ENCODE measurements at regions not wholly inside any gene's neighbourhood (a gene's known extent, or its start where the extent isn't known, plus 50 kb on each side); places are given as distances from the start of the nearest gene placed in this dataset.

DNA sequence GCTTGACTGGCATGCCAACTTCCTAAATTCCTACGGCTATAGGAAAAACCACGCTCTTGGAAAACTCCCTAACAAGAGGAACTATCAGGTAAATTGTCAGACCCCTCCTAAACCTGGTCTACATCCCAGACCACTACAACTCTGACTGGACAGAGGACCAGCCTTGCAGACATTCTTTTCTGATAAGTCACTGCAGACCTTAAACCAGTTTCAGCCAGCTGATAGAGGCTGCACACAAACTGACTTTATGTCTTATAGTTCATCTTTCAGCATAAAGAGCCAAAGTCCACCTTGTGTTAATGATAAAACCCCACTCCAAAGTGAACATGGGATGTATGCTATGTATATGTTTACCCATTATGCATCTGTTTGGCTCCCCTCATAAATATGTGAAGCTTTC is 166.6 kb downstream of the KTN1 start:
- no peak for TF ChIP-seq EZH2 (IDR thresholded peaks at IDR 0.05; ENCODE audit: borderline replicate concordance, low read depth, low read length, severe bottlenecking)
- TF ChIP-seq, protein P1, sequence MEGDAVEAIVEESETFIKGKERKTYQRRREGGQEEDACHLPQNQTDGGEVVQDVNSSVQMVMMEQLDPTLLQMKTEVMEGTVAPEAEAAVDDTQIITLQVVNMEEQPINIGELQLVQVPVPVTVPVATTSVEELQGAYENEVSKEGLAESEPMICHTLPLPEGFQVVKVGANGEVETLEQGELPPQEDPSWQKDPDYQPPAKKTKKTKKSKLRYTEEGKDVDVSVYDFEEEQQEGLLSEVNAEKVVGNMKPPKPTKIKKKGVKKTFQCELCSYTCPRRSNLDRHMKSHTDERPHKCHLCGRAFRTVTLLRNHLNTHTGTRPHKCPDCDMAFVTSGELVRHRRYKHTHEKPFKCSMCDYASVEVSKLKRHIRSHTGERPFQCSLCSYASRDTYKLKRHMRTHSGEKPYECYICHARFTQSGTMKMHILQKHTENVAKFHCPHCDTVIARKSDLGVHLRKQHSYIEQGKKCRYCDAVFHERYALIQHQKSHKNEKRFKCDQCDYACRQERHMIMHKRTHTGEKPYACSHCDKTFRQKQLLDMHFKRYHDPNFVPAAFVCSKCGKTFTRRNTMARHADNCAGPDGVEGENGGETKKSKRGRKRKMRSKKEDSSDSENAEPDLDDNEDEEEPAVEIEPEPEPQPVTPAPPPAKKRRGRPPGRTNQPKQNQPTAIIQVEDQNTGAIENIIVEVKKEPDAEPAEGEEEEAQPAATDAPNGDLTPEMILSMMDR (IDR thresholded peaks at IDR 0.05; ENCODE audit: borderline replicate concordance, extremely low read depth, low read length, poor library complexity, severe bottlenecking) = no peak
- H3K36me3 ChIP-seq (ENCODE audit: insufficient read depth, low read length) = no peaks in the 10 kb centered on the region
- DNase-seq (no peak), ATAC-seq (ENCODE audit: insufficient read depth, low read depth) (no peak)
- no peak overlapping the region for H2AFZ ChIP-seq (ENCODE audit: low read depth, low read length)
- no peaks in the 10 kb centered on the region for H3K79me2 ChIP-seq (ENCODE audit: insufficient read depth, low read length)
- no peaks in the 10 kb centered on the region for H3K9me3 ChIP-seq (ENCODE audit: insufficient read depth, low read length, severe bottlenecking)
- no peak overlapping the region for H3K27ac ChIP-seq (ENCODE audit: low read length)
- peaks cover 21% of the 10 kb centered on the region for H3K4me1 ChIP-seq (ENCODE audit: insufficient read depth, low read length)
- no peak overlapping the region for H3K4me3 ChIP-seq (ENCODE audit: low read depth in 1 of 2, low read length in 2 of 2)
- no peak overlapping the region for H3K9ac ChIP-seq (ENCODE audit: low read depth, low read length)
- no peaks in the 10 kb centered on the region for H3K27me3 ChIP-seq (ENCODE audit: insufficient read depth, low read length, poor library complexity)
- H3K4me2 ChIP-seq (ENCODE audit: insufficient read depth, low read length) = no peak overlapping the region
- no peaks in the 10 kb centered on the region for H4K20me1 ChIP-seq (ENCODE audit: insufficient read depth, low read length)

DNA sequence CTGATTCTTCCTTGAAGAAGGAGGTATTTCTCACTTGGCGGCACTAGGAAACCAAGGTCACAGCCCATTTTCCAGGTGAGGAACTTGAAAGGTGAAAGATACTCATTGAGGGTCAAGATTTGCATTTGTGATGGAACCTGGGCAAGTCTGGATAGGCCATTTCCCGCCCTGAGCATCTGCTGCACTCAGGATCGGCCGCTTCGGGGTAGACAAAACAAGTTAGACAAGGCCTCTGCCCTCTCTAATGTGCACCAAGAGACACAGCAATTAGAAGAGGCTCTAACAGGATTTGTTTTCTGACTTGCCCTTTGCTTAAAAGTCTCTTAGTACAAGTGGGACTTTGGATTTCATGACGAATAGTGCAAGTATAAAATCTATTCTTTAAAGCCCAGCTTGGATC is 167.2 kb downstream of the KTN1 start:
- Histone ChIP-seq H3K4me1 (ENCODE audit: insufficient read depth, low read length) (peaks cover 21% of the 10 kb centered on the region), H4K20me1 (ENCODE audit: insufficient read depth, low read length) (no peaks in the 10 kb centered on the region), H3K4me2 (ENCODE audit: insufficient read depth, low read length) (no peak overlapping the region), H3K27me3 (ENCODE audit: insufficient read depth, low read length, poor library complexity) (no peaks in the 10 kb centered on the region), H3K36me3 (ENCODE audit: insufficient read depth, low read length) (no peaks in the 10 kb centered on the region), H2AFZ (ENCODE audit: low read depth, low read length) (no peak overlapping the region), H3K9ac (ENCODE audit: low read depth, low read length) (no peak overlapping the region), H3K4me3 (ENCODE audit: low read depth in 1 of 2, low read length in 2 of 2) (no peak overlapping the region), H3K27ac (ENCODE audit: low read length) (no peak overlapping the region), H3K9me3 (ENCODE audit: insufficient read depth, low read length, severe bottlenecking) (no peaks in the 10 kb centered on the region), H3K79me2 (ENCODE audit: insufficient read depth, low read length) (no peaks in the 10 kb centered on the region)
- TF ChIP-seq, protein P1 (IDR thresholded peaks at IDR 0.05; ENCODE audit: borderline replicate concordance, extremely low read depth, low read length, poor library complexity, severe bottlenecking) = no peak
- no peak for TF ChIP-seq EZH2 (IDR thresholded peaks at IDR 0.05; ENCODE audit: borderline replicate concordance, low read depth, low read length, severe bottlenecking)
- DNase-seq (no peak), ATAC-seq (ENCODE audit: insufficient read depth, low read depth) (no peak)

DNA sequence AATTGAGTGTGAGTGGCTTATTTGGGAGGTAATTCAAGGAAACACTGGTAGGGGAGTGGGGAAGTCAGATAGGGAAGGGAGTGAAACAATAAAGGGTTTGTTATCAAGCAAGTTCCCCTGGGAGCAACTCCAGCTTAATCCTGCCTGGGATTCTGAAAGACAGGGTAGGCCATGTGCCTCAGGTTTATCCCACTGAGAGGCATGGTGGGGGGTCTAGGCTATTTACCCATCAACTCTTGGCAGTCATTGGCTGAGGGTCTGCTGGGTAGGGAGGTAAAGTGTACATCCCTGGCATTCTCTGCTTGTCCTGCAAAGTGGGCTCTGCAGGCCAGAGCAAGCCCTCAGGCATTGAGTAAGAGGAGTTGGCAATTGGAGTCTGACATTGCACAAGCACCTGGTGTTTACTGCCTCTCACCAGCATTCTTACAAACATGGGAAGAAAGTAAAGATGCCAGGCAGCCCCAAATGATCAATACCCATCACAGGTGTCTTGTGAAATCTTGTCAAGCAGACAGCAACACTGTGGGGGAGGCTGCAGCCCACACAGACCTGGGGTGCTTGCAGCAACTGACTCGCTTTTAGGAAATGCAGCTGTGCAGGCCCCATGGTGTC is 169.3 kb downstream of the KTN1 start:
- Histone ChIP-seq H3K9ac (ENCODE audit: low read depth, low read length) (peak overlapping the region; percentile 38), H3K4me2 (ENCODE audit: insufficient read depth, low read length) (peak overlapping the region; percentile 19), H3K4me1 (ENCODE audit: insufficient read depth, low read length) (peaks cover 30% of the 10 kb centered on the region), H3K79me2 (ENCODE audit: insufficient read depth, low read length) (no peaks in the 10 kb centered on the region), H3K4me3 (ENCODE audit: low read depth in 1 of 2, low read length in 2 of 2) (no peak overlapping the region), H3K27ac (ENCODE audit: low read length) (peak overlapping the region; percentile 91), H3K27me3 (ENCODE audit: insufficient read depth, low read length, poor library complexity) (no peaks in the 10 kb centered on the region), H3K36me3 (ENCODE audit: insufficient read depth, low read length) (no peaks in the 10 kb centered on the region), H4K20me1 (ENCODE audit: insufficient read depth, low read length) (no peaks in the 10 kb centered on the region), H3K9me3 (ENCODE audit: insufficient read depth, low read length, severe bottlenecking) (no peaks in the 10 kb centered on the region), H2AFZ (ENCODE audit: low read depth, low read length) (peak overlapping the region; percentile 53)
- no peak for TF ChIP-seq EZH2 (IDR thresholded peaks at IDR 0.05; ENCODE audit: borderline replicate concordance, low read depth, low read length, severe bottlenecking)
- TF ChIP-seq, protein P1 (IDR thresholded peaks at IDR 0.05; ENCODE audit: borderline replicate concordance, extremely low read depth, low read length, poor library complexity, severe bottlenecking) = no peak
- peak; percentile 97 for ATAC-seq (ENCODE audit: insufficient read depth, low read depth)
- DNase-seq = peak; percentile 81

Data from DND-41 (cell line).